DOHH2 (cell line): ENCODE measurements at regions not wholly inside any gene's neighbourhood (a gene's known extent, or its start where the extent isn't known, plus 50 kb on each side); places are given as distances from the start of the nearest gene placed in this dataset.

Source experiments
- H3F3A ChIP-seq: fragments of 200-600 bp; sonication (generic), shearing (Covaris generic); 2 replicates; pipeline ENCODE4 v1.6.0; 2016; ENCODE audit warnings: antibody characterized with exemption, mild to moderate bottlenecking; ENCODE audit not compliant: control insufficient read depth, insufficient read depth
- H3K27ac ChIP-seq: fragments of 200-600 bp; sonication (generic); 2 replicates; pipeline ENCODE4 v1.5.1; 2014; ENCODE audit warnings: low read depth, mild to moderate bottlenecking, low read length, moderate library complexity
- H3K27me3 ChIP-seq: fragments of 200-600 bp; sonication (generic); 2 replicates; pipeline ENCODE4 v1.6.1; 2014; ENCODE audit warnings: mild to moderate bottlenecking, low read length, mixed read lengths; ENCODE audit not compliant: control insufficient read depth
- H3K36me3 ChIP-seq: fragments of 200-600 bp; sonication (generic); 2 replicates; pipeline ENCODE4 v1.6.1; 2014; ENCODE audit warnings: mild to moderate bottlenecking, low read length, moderate library complexity, mixed read lengths; ENCODE audit not compliant: control insufficient read depth
- H3K4me1 ChIP-seq: fragments of 200-600 bp; sonication (generic); 2 replicates; pipeline ENCODE4 v1.6.1; 2014; ENCODE audit warnings: mild to moderate bottlenecking, low read length, mixed read lengths; ENCODE audit not compliant: control insufficient read depth
- H3K4me2 ChIP-seq: fragments of 200-600 bp; sonication (generic); 2 replicates; pipeline ENCODE4 v1.6.0; 2014; ENCODE audit warnings: mild to moderate bottlenecking, low read length, moderate library complexity
- H3K4me3 ChIP-seq: fragments of 200-600 bp; sonication (generic); 2 replicates; pipeline ENCODE4 v1.5.1; 2014; ENCODE audit warnings: mild to moderate bottlenecking, low read length, mixed read lengths
- H3K79me2 ChIP-seq: fragments of 200-600 bp; sonication (generic); 2 replicates; pipeline ENCODE4 v1.6.1; 2014; ENCODE audit warnings: mild to moderate bottlenecking, low read length, mixed read lengths; ENCODE audit not compliant: control insufficient read depth
- H3K9me2 ChIP-seq: fragments of 200-600 bp; sonication (generic); replicated peaks from 2 replicates; pipeline ENCODE4 v1.6.1; 2014; ENCODE audit warnings: mild to moderate bottlenecking, low read length, mixed read lengths; ENCODE audit not compliant: control insufficient read depth
- H3K9me3 ChIP-seq: fragments of 200-600 bp; sonication (generic); 2 replicates; pipeline ENCODE4 v1.6.1; 2014; ENCODE audit warnings: antibody characterized with exemption, low read length, mixed read lengths; ENCODE audit not compliant: control insufficient read depth, insufficient read depth
- H4K20me1 ChIP-seq: fragments of 200-600 bp; sonication (generic); 2 replicates; pipeline ENCODE4 v1.6.0; 2014; ENCODE audit warnings: low read depth, mild to moderate bottlenecking, antibody characterized with exemption, low read length, moderate library complexity; ENCODE audit not compliant: control insufficient read depth, insufficient read depth
- CTCF ChIP-seq: fragments of 200-600 bp; sonication (generic); IDR thresholded peaks from one replicate; pipeline ENCODE4 v1.5.1; 2014; ENCODE audit warnings: antibody characterized with exemption, mild to moderate bottlenecking, low read depth, low read length; ENCODE audit not compliant: poor library complexity, severe bottlenecking
- EZH2phosphoT487 ChIP-seq: fragments of 200-600 bp; sonication (generic); IDR thresholded peaks from 2 replicates; pipeline ENCODE4 v1.6.1; 2017; ENCODE audit warnings: borderline replicate concordance, mild to moderate bottlenecking, antibody characterized with exemption, low read length, moderate library complexity, mixed read lengths

GRCh38 chr10:64396105-64396708, 875.0 kb downstream of the REEP3 start:
- H3K4me2 ChIP-seq: no peak overlapping the region
- H3K27ac ChIP-seq: no peak overlapping the region
- H3K36me3 ChIP-seq: no peaks in the 10 kb centered on the region
- no peak for TF ChIP-seq CTCF
- TF ChIP-seq EZH2phosphoT487: no peak
- H3F3A ChIP-seq: no peaks in the 10 kb centered on the region
- H3K4me1 ChIP-seq: no peaks in the 10 kb centered on the region
- H3K4me3 ChIP-seq: no peak overlapping the region
- H3K79me2 ChIP-seq: no peaks in the 10 kb centered on the region
- H4K20me1 ChIP-seq: no peaks in the 10 kb centered on the region
- no peaks in the 10 kb centered on the region for H3K9me2 ChIP-seq
- no peaks in the 10 kb centered on the region for H3K27me3 ChIP-seq
- no peaks in the 10 kb centered on the region for H3K9me3 ChIP-seq

GRCh38 chr10:64397125-64397524, 875.9 kb downstream of the REEP3 start:
- Histone ChIP-seq H3K9me3 (no peaks in the 10 kb centered on the region), H3K27me3 (no peaks in the 10 kb centered on the region), H3K4me2 (no peak overlapping the region), H3K4me3 (no peak overlapping the region), H3K79me2 (no peaks in the 10 kb centered on the region), H3K4me1 (no peaks in the 10 kb centered on the region), H3K27ac (no peak overlapping the region), H3K9me2 (no peaks in the 10 kb centered on the region), H3K36me3 (no peaks in the 10 kb centered on the region), H3F3A (no peaks in the 10 kb centered on the region), H4K20me1 (no peaks in the 10 kb centered on the region)
- TF ChIP-seq EZH2phosphoT487 (no peak), CTCF (no peak)

GRCh38 chr10:64408391-64409183, 887.4 kb downstream of the REEP3 start:
- H3K9me2 ChIP-seq: no peaks in the 10 kb centered on the region
- no peaks in the 10 kb centered on the region for H3K36me3 ChIP-seq
- TF ChIP-seq EZH2phosphoT487 (no peak), CTCF (no peak)
- H3K4me2 ChIP-seq: no peak overlapping the region
- H3K4me1 ChIP-seq: no peaks in the 10 kb centered on the region
- H3K27me3 ChIP-seq: no peaks in the 10 kb centered on the region
- H4K20me1 ChIP-seq: no peaks in the 10 kb centered on the region
- H3K27ac ChIP-seq: no peak overlapping the region
- no peaks in the 10 kb centered on the region for H3K9me3 ChIP-seq
- H3F3A ChIP-seq: no peaks in the 10 kb centered on the region
- no peaks in the 10 kb centered on the region for H3K79me2 ChIP-seq
- no peak overlapping the region for H3K4me3 ChIP-seq
